WTC11 (cell line): ENCODE measurements at regions not wholly inside any gene's neighbourhood (a gene's known extent, or its start where the extent isn't known, plus 50 kb on each side); places are given as distances from the start of the nearest gene placed in this dataset.

ENCODE experiments used
- ATAC-seq: fragments of 200-7000 bp; cut with Tn5 transposase; 2 replicates; pipeline ENCODE4 v1.10.0; 2021; ENCODE audit warnings: mild to moderate bottlenecking, moderate library complexity
- CTCF ChIA-PET: fragments of 300-600 bp; sonication (Branson Sonifier 250); formaldehyde crosslinking; loops from one replicate; lab custom pipeline; 2021; ENCODE audit warnings: antibody characterized with exemption; lab: Charles Lee
- POLR2A ChIA-PET: fragments of 350-600 bp; sonication (Branson Sonifier 250); formaldehyde crosslinking; loops from one replicate; lab custom pipeline; 2021; ENCODE audit warnings: antibody characterized with exemption; lab: Charles Lee
- DNase-seq: peaks from one replicate; pipeline ENCODE4 v3.0.0; 2021; ENCODE audit warnings: low spot score
- H3K27ac Mint-ChIP-seq: 2 replicates; pipeline ENCODE4 v1.8.0; 2021; ENCODE audit warnings: mixed read lengths
- H3K27me3 Mint-ChIP-seq: 2 replicates; pipeline ENCODE4 v1.8.0; 2021; ENCODE audit warnings: low read depth, mild to moderate bottlenecking, moderate library complexity, mixed read lengths
- H3K36me3 Mint-ChIP-seq: 2 replicates; pipeline ENCODE4 v1.8.0; 2021; ENCODE audit warnings: mixed read lengths
- H3K4me1 Mint-ChIP-seq: 2 replicates; pipeline ENCODE4 v1.8.0; 2022; ENCODE audit warnings: mixed read lengths
- H3K4me3 Mint-ChIP-seq: 2 replicates; pipeline ENCODE4 v1.8.0; 2021; ENCODE audit warnings: mild to moderate bottlenecking, moderate library complexity, mixed read lengths
- H3K9me3 Mint-ChIP-seq: 2 replicates; pipeline ENCODE4 v1.8.0; 2021; ENCODE audit warnings: mixed read lengths
- ARID4B ChIP-seq: sonication (generic); formaldehyde crosslinking; IDR thresholded peaks from 2 replicates; pipeline ENCODE4 v1.8.0; 2023; ENCODE audit warnings: missing genetic modification reagents, mild to moderate bottlenecking, borderline replicate concordance
- ATF6 ChIP-seq: sonication (generic); formaldehyde crosslinking; IDR thresholded peaks from 2 replicates; pipeline ENCODE4 v1.8.1; 2023; ENCODE audit warnings: mild to moderate bottlenecking, missing genetic modification reagents
- EMX1 ChIP-seq: fragments of 250-450 bp; sonication (Bioruptor Pico); IDR thresholded peaks from 2 replicates; pipeline ENCODE4 v1.8.0; 2021; ENCODE audit warnings: mild to moderate bottlenecking
- IRF1 ChIP-seq: sonication (generic); formaldehyde crosslinking; IDR thresholded peaks from 2 replicates; pipeline ENCODE4 v1.8.0; 2023; ENCODE audit warnings: missing genetic modification reagents
- MLX ChIP-seq: sonication (generic); formaldehyde crosslinking; IDR thresholded peaks from 2 replicates; pipeline ENCODE4 v1.8.1; 2023; ENCODE audit warnings: mild to moderate bottlenecking, missing genetic modification reagents, moderate library complexity
- MXD4 ChIP-seq: fragments of 250-450 bp; sonication (Bioruptor Pico); IDR thresholded peaks from 2 replicates; pipeline ENCODE4 v1.8.0; 2021; ENCODE audit warnings: mild to moderate bottlenecking, moderate library complexity, borderline replicate concordance
- NFE2L1 ChIP-seq: sonication (generic); formaldehyde crosslinking; IDR thresholded peaks from 2 replicates; pipeline ENCODE4 v1.8.1; 2023; ENCODE audit warnings: missing genetic modification reagents
- NR3C1 ChIP-seq: sonication (generic); formaldehyde crosslinking; conservative IDR thresholded peaks from 2 replicates; pipeline ENCODE4 v1.8.1; 2023; ENCODE audit warnings: low read depth, mild to moderate bottlenecking, missing genetic modification reagents
- PRDM15 ChIP-seq: sonication (generic); formaldehyde crosslinking; IDR thresholded peaks from 2 replicates; pipeline ENCODE4 v1.8.0; 2022; ENCODE audit warnings: missing genetic modification reagents
- SMAD3 ChIP-seq: sonication (generic); formaldehyde crosslinking; IDR thresholded peaks from 2 replicates; pipeline ENCODE4 v1.8.0; 2022; ENCODE audit warnings: missing genetic modification reagents, mild to moderate bottlenecking, borderline replicate concordance
- SP1 ChIP-seq: sonication (generic); formaldehyde crosslinking; conservative IDR thresholded peaks from 2 replicates; pipeline ENCODE4 v1.8.1; 2022; ENCODE audit warnings: missing genetic modification reagents
- TEAD1 ChIP-seq: sonication (generic); formaldehyde crosslinking; IDR thresholded peaks from 2 replicates; pipeline ENCODE4 v1.8.0; 2022; ENCODE audit warnings: mild to moderate bottlenecking, missing genetic modification reagents
- TP53 ChIP-seq: sonication (generic); formaldehyde crosslinking; IDR thresholded peaks from 2 replicates; pipeline ENCODE4 v1.8.1; 2023; ENCODE audit warnings: mild to moderate bottlenecking, missing genetic modification reagents
- ZMAT4 ChIP-seq: fragments of 250-450 bp; sonication (Bioruptor Pico); IDR thresholded peaks from 2 replicates; pipeline ENCODE4 v1.9.0; 2021; ENCODE audit warnings: mild to moderate bottlenecking
- ZNF532 ChIP-seq: fragments of 250-450 bp; sonication (Bioruptor Pico); IDR thresholded peaks from 2 replicates; pipeline ENCODE4 v1.9.0; 2021; ENCODE audit warnings: mild to moderate bottlenecking, borderline replicate concordance
- ZSCAN18 ChIP-seq: fragments of 250-450 bp; sonication (Bioruptor Pico); IDR thresholded peaks from 2 replicates; pipeline ENCODE4 v2.1.2; 2022; ENCODE audit warnings: mild to moderate bottlenecking, moderate library complexity

GRCh38 chr6:44000164-44000842, 126.9 kb downstream of the MRPL14 start:
- DNase-seq = peak; percentile 36
- ATAC-seq = 0 out of 2 replicates have a peak, but pooled peaks have one; percentile 0
- H3K27ac Mint-ChIP-seq = peak overlapping the region; percentile 88
- H3K4me3 Mint-ChIP-seq = peak overlapping the region; percentile 37
- H3K4me1 Mint-ChIP-seq = peaks cover 45% of the 10 kb centered on the region
- peaks cover 7% of the 10 kb centered on the region for H3K36me3 Mint-ChIP-seq
- ChIA-PET POLR2A (no interaction called here), CTCF (interaction anchor here (0.7 to 8.2 kb wide), 10 partner anchors 10 to 257 kb away, joined by 3 to 58 read pairs (median 6); partner anchors contain the start of genes SLC35B2 and VEGFA)
- H3K9me3 Mint-ChIP-seq = peaks cover 8% of the 10 kb centered on the region
- peaks cover 33% of the 10 kb centered on the region for H3K27me3 Mint-ChIP-seq
- TF ChIP-seq TP53 (CRISPR knock-in tag) (no peak), NR3C1 (CRISPR knock-in tag) (no peak), TEAD1 (CRISPR knock-in tag) (no peak), NFE2L1 (CRISPR knock-in tag) (0 out of 2 replicates have a peak, but pooled peaks have one; percentile 28), ATF6 (no peak), EMX1 (CRISPR knock-in tag) (no peak), MXD4 (CRISPR knock-in tag) (no peak), ZSCAN18 (CRISPR knock-in tag) (no peak), PRDM15 (CRISPR knock-in tag) (no peak), SMAD3 (CRISPR knock-in tag) (no peak), IRF1 (no peak), SP1 (peak; percentile 57), ARID4B (no peak), ZMAT4 (CRISPR knock-in tag) (no peak), MLX (CRISPR knock-in tag) (no peak), ZNF532 (CRISPR knock-in tag) (no peak)
